ENCODE measurements at regions not wholly inside any gene's neighbourhood (a gene's known extent, or its start where the extent isn't known, plus 50 kb on each side); places are given as distances from the start of the nearest gene placed in this dataset.
A peak's percentile ranks its signal among the peaks of the same experiment; 100 is the strongest.
"Not testable (repeated sequence)": the region's sequence is repeated elsewhere in the genome, so short reads cannot be mapped to it uniquely, and the experiment has no call there.

DNA sequence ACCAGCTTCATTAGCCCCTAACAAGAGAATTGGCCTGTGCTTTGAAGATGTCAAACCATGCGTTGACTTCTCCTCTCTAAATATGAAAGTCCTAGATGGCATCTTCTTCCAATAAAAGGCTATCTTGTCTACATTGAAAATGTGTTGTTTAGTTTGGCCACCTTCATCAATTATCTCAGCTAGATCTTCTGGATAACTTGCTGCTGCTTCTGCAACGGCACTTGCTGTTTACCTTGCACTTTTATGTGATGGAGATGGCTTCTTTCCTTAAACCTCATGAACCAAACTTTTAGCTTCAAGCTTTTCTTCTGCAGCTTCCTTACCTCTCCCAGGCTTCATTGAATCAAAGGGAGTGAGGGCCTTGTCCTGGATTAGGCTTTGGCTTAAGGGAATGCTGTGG lies 58.6 kb upstream of the CSNK1E start:
- H3K4me1 Mint-ChIP-seq (ENCODE audit: low read depth); intact Hi-C loops (cut with micrococcal nuclease); H3K4me3 Mint-ChIP-seq; H3K27me3 Mint-ChIP-seq; H3K27ac Mint-ChIP-seq; H3K36me3 Mint-ChIP-seq (ENCODE audit: low read depth); ATAC-seq; POLR2A ChIA-PET; DNase-seq; CTCF ChIA-PET: not testable (repeated sequence)
- peaks cover 12% of the 10 kb centered on the region for H3K9me3 Mint-ChIP-seq

DNA sequence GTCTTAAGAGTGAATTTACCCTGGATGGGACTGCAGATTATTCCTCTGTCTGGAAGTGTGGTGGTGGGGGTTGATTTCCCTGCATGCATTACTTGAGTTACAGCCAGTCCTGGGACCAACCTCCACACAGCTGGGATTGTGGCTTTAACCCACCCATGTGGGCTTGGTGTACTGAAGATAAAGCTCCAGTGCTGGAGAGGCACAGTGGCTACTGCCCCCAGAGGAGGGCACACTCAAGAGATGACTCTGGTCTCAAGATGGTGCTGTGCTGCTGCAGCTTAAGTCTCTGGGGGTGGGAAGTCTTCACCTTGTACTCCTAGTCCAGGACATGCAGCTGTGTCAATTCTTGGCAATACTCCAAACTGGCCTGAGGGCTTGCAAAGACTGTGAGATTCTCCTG lies 57.8 kb upstream of the CSNK1E start:
- DNase-seq; H3K36me3 Mint-ChIP-seq (ENCODE audit: low read depth); H3K27me3 Mint-ChIP-seq; H3K27ac Mint-ChIP-seq; H3K4me3 Mint-ChIP-seq; intact Hi-C loops (cut with micrococcal nuclease); H3K4me1 Mint-ChIP-seq (ENCODE audit: low read depth); ATAC-seq; POLR2A ChIA-PET; CTCF ChIA-PET: not testable (repeated sequence)
- H3K9me3 Mint-ChIP-seq = peaks cover 12% of the 10 kb centered on the region

DNA sequence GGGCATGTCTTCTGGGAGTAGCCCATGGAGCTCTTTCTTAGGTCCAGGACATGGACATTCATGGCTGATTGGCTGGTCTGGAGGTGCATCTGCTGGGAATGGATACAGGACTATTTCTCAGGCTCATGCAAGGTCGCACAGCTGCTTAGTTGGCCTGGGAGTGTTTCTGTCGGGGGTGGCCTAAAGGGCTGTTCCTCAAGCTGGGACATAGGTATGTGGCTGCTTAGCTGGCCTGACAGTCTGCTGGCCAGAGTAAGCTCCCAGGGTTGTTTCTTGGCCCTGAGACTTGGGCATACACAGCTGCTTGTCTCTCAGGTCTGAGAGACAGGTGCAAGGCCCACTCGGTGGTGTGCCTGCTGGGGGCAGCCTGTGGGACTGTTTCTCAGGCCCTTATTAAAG lies 57.2 kb upstream of the CSNK1E start:
- POLR2A ChIA-PET; H3K4me3 Mint-ChIP-seq; ATAC-seq; H3K4me1 Mint-ChIP-seq (ENCODE audit: low read depth); intact Hi-C loops (cut with micrococcal nuclease); H3K36me3 Mint-ChIP-seq (ENCODE audit: low read depth); DNase-seq; H3K27me3 Mint-ChIP-seq; CTCF ChIA-PET: not testable (repeated sequence)
- Mint-ChIP-seq H3K27ac (peak overlapping the region; percentile 69), H3K9me3 (peaks cover 12% of the 10 kb centered on the region)

DNA sequence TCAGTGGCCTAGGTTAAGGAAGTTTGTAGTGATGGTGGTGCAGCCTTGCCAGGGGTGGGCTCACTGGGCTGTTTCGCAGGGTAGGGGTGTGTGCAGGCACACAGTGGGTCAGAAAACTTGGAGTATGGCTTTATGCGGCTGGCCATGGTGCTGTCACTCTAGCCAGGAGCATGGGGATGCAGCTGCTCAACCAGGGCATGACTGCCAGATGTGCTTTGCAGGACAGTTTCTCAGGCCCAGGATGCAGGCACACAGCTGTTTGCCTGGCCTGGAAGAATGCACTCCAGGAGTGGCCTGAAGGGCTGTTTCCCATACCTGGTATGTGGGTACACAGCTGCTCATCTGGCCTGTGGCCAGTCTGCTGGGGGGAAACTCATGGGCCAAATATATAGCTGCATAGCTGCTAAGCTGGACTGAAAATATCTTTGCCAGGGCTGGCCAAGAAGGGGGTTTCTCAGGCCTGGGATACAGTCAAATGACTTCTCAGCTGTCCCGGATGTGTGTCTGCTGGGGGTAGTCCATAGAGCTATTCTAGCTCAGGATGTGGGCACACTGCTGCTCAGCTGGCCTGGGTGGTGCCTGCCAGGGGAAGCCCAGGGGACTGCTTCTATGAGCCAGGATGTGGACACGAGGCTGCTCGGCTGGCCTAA lies 56.7 kb upstream of the CSNK1E start:
- H3K36me3 Mint-ChIP-seq (ENCODE audit: low read depth); H3K4me3 Mint-ChIP-seq; intact Hi-C loops (cut with micrococcal nuclease); H3K4me1 Mint-ChIP-seq (ENCODE audit: low read depth); H3K27me3 Mint-ChIP-seq; CTCF ChIA-PET; POLR2A ChIA-PET: not testable (repeated sequence)
- DNase-seq = peak; percentile 57
- H3K27ac Mint-ChIP-seq = peak overlapping the region; percentile 69
- peaks cover 12% of the 10 kb centered on the region for H3K9me3 Mint-ChIP-seq
- ATAC-seq = peak; percentile 53

DNA sequence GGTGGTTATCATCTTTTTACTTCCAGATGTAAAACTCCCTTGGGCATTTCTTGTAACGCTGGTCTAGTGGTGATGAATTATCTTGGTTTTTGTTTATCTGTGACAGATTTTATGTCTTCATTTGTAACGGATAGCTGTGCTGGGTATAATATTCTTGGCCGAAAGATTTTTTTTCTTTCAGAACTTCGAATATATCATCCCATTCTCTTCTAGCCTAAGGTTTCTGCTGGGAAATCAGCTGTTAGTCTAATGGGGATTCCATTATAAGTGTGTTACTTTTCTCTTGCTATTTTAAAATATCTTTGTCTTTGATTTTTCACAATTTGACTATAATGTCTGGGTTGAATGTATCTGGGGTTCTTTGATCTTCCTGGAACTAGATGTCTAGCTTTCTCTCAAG lies 55.4 kb upstream of the CSNK1E start:
- intact Hi-C loops (cut with micrococcal nuclease); H3K27ac Mint-ChIP-seq; POLR2A ChIA-PET; CTCF ChIA-PET; ATAC-seq; H3K27me3 Mint-ChIP-seq; DNase-seq; H3K4me1 Mint-ChIP-seq (ENCODE audit: low read depth); H3K4me3 Mint-ChIP-seq; H3K36me3 Mint-ChIP-seq (ENCODE audit: low read depth): not testable (repeated sequence)
- peaks cover 12% of the 10 kb centered on the region for H3K9me3 Mint-ChIP-seq

DNA sequence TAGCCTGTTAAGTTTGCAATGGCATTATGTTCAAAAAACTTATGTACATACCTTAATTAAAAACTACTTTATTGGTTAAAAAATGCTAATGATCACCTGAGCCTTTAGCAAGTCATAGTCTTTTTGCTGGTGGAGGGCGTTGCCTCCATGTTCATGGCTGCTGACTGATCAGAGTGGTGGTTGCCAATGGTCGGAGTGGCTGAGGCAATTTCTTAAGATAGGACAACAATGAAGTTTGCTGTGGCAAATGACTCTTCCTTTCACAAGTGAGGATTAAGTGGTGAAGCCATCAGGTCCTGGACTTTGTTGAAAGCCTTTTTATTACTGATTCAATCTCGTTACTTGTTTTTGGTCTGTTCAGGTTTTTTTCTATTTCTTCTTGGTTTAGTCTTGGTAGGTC lies 53.3 kb upstream of the CSNK1E start:
- DNase-seq; H3K4me1 Mint-ChIP-seq (ENCODE audit: low read depth); H3K27me3 Mint-ChIP-seq; POLR2A ChIA-PET; intact Hi-C loops (cut with micrococcal nuclease); H3K27ac Mint-ChIP-seq; H3K4me3 Mint-ChIP-seq; CTCF ChIA-PET; ATAC-seq; H3K36me3 Mint-ChIP-seq (ENCODE audit: low read depth): not testable (repeated sequence)
- peaks cover 12% of the 10 kb centered on the region for H3K9me3 Mint-ChIP-seq

DNA sequence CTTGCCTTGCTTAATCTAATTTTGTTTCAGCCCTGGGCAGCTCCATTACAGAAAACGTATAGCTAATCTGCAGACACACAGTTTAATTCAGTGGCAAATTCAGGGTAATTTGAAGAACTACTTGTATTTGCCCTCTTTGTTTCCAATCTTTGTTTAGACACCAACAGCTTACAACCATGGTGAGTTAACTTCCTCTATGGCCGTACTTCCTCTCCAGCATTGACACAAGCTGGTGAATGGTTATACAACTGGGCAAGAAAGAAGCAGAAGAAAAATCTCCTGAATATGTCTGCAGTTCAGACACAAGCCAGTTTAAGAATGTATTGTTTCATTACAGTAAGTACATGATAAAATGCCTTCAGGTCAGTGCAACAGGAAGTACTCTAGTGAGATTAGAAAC lies 51.9 kb upstream of the CSNK1E start:
- H3K27me3 Mint-ChIP-seq; CTCF ChIA-PET; DNase-seq; ATAC-seq; H3K36me3 Mint-ChIP-seq (ENCODE audit: low read depth); intact Hi-C loops (cut with micrococcal nuclease); H3K4me3 Mint-ChIP-seq; H3K4me1 Mint-ChIP-seq (ENCODE audit: low read depth); H3K27ac Mint-ChIP-seq: not testable (repeated sequence)
- H3K9me3 Mint-ChIP-seq = peaks cover 15% of the 10 kb centered on the region
- POLR2A ChIA-PET = interaction anchor here (0.6 kb wide), 1 partner anchor 126 kb away, joined by 4 read pairs; no protein-coding TSS in a partner anchor
